ENCODE measurements at regions not wholly inside any gene's neighbourhood (a gene's known extent, or its start where the extent isn't known, plus 50 kb on each side); places are given as distances from the start of the nearest gene placed in this dataset.

DNA sequence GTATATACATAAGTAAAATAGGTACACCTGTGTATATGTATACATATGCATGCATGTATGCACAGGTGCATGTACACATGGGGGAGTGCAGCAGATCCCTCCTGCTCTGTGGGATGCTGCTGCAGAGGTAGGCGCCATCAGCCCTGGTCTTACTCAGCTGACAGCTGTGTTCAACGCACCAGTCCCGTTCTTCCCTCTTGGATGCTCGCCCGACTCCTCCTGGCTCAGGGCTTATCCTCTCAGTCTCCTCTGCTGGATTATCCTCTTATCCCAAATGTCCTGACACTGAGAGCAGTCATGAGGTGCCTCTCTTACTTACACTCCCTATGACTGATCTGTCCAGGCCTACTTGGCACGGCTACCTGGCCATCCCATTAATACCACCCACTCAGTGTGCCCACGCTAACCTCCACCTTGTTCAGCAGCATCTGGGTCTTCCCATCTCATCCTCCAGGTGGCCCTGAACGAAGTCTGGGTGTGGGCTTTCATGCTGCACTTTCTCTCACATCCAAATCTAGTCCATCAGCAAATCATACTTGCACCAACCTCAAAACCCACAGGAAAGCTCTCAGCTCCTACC lies 357.1 kb downstream of the TCERG1L start:
- no peak for DNase-seq (ENCODE audit: low read depth in 1 of 2, low spot score in 1 of 2)

- no peak for DNase-seq (ENCODE audit: low read depth in 1 of 2, low spot score in 1 of 2)
Observed at GRCh38 chr10:130956251-130956650, 355.3 kb downstream of the TCERG1L start.

GRCh38 chr10:130957423-130957822 lies 354.1 kb downstream of the TCERG1L start:
- no peak for DNase-seq (ENCODE audit: low read depth in 1 of 2, low spot score in 1 of 2)

DNA sequence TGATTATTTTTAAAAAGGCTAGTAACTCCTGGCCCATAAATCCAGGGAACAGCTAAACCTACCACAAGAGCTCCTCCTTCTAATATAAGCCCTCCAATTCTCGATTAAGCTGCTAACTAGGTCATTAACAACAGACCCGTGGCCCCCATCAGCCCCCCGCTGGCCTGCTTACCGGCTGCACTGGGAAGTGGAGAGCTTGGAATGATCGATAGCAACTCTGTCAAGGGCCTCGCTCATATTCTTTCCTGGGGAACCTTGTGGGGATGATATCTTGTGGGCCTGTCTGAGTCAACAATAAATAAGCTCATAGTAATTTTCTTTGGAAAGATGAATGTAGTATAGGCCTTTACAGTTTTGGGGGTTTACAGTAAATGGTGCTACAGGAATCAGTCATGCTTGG lies 353.5 kb downstream of the TCERG1L start:
- DNase-seq (ENCODE audit: low read depth in 1 of 2, low spot score in 1 of 2): no peak

GRCh38 chr10:130958981-130959751 lies 352.4 kb downstream of the TCERG1L start:
- DNase-seq (ENCODE audit: low read depth in 1 of 2, low spot score in 1 of 2): no peak

DNA sequence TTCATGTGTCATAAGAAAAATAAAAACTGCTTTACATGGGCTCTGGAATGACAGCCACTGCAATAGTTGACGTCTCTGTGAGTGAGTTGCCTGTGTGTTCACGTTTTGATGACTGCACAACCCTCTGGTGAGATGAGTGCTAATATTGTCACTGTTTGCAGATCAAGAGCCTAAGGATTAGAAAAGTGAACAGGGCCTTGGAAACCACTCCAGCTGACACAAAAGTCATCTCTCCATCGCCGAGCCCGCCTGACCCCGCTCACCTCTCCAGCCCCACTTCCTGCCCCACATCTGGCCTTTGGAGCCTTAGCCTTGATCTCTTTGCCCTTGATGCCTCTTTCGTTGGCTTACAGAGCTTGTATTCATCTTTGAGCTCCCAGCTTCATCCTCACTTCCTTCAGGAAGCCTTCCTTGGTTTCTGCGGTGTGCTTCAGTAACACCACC lies 351.7 kb downstream of the TCERG1L start:
- DNase-seq (ENCODE audit: low read depth in 1 of 2, low spot score in 1 of 2): no peak

DNA sequence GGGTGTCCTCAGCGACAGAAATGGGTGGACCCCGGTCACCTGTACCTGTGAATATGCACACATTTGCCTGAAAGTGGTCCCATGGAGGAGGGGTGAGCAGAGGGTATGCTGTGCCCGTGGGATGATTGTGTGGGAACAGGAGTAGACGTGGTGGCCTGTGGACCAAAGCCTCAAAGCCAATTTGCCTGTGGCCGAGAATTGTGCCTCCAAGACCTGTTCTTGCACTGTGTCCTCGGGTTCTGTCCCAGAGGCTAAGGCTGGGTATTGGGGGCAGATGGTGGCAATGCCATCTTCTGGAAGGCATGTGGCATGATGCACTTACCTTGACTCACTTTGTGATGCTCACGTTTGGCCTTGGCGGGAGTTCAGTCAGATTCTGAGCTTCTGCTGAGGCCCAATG lies 351.0 kb downstream of the TCERG1L start:
- no peak for DNase-seq (ENCODE audit: low read depth in 1 of 2, low spot score in 1 of 2)

DNA sequence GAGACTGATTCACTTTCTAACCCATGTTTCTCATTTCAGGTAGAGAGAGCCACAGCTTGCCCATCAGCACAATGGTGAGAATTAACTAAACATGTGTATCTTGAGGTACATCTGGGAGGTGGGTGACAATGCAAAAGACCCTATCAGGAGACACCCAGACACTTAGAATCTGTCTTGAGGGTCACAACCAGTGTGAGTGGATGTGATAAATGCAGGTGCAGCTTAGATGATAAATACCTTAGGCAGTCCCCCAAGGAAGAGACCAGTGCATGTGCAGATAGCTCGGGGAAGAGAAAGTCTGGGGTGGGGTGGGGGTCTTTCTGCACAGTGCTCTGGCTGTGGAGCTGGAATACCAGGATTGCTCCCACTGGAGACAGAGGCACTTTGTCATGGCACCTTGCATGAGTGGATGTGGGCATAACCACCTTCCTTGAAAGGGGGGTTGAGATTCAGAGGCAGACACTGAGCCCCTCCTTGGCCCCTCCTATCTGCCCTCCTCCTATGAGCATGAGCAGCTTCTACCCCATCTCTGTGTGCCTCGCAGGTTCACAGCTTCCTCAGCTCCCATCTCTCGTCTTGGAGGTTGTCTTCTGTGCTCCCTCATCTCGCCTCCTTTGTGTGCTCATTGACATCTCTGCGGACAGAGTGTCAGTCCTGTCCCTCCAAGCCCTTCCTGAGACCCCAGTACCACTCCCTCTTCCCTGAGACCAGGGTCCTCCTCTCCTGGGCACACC lies 349.8 kb downstream of the TCERG1L start:
- no peak for DNase-seq (ENCODE audit: low read depth in 1 of 2, low spot score in 1 of 2)

DNA sequence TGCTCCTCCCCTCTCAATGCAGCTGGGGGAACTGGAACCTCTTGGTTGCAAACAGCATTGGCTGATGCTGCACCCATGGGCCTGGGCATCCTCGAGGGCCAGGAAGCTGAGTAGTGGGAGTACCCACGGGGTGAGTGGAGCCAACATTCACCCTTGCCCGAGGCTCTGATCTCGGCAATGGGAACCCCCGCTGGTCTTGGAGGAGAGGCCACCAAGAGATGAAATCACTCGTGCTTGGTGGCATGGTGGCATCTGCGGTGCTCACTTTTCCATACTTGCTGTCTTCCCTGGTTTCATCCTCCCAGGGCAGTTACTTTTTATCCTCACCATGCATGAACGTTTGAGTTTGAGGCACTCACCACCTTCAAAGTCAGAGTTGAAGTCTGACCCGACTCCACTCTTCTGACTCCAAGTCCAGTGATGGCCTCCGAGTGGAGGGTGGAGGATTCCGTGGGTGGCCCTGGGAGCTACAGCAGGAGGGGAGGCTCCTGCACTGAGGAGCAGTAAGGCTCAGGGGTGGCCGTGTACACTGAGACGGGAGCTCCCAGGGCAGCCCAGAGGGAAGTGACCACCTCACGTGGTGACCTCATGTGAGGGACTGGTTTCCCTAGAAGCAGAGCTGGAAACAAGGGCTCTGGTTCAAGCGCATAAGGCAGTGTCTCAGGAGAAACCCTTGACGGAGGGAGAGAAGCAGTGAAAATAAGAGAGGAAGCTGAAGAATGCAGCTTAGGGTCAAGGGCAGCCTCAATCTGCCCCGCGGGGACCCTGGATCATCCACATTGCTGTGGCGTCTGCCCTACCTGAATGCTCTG lies 349.1 kb downstream of the TCERG1L start:
- DNase-seq (ENCODE audit: low read depth in 1 of 2, low spot score in 1 of 2): no peak

GRCh38 chr10:130963052-130963393 lies 348.5 kb downstream of the TCERG1L start:
- DNase-seq (ENCODE audit: low read depth in 1 of 2, low spot score in 1 of 2): no peak

DNA sequence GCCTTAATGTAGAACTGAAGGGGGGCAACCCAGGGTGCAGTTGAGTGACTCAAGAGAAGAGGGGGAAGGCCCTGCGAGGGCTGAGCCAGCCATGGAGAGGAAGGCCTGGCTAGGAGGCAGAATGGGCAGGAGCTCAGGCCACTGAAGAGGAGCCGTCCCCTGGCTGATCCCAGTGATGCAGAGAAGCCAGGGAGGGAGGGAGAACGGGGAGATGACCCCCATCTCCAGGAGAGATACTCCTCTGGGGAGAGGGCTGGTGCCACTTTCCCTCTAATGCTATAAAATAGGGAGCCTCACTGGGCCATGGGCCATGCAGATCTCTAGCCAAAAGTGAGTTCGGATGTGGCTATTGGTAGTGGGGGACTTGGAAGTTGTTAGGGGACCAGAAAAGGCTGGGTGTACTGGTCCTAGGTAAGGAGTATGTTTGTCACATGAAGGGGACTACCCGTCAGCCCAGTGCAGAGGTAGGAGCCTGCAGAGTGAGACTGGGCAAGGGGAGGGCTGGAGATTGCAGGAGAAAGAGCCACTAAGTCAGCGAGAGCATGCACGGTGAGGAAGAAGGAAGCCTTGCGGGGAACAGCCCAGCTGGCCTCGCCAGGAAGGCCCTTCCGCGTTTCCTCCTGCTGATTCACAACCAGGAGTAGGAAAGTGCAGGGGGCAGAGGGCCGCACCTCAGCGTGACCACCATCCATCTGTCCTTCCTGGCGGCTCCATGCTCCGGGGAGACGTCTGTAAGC lies 347.6 kb downstream of the TCERG1L start:
- no peak for DNase-seq (ENCODE audit: low read depth in 1 of 2, low spot score in 1 of 2)

DNA sequence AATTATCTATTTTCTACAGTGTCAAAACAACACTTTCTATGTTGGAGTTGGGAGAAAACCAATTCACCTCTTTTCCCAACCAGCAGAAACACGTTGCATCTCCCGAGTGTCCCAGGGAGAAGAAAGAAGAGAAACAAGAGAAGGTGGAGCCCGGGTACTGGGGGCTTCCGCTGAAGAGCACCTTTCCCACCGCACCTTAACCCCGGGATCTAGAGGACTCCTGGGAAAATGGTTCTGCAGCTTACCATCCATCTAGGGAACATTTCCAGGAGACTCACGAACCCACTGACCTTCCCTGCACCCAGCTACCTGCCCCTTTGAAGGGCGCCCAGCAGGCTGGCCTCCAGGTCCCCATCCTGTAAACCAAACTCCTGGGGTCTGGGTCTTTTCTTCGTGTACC lies 346.8 kb downstream of the TCERG1L start:
- DNase-seq (ENCODE audit: low read depth in 1 of 2, low spot score in 1 of 2): no peak

DNA sequence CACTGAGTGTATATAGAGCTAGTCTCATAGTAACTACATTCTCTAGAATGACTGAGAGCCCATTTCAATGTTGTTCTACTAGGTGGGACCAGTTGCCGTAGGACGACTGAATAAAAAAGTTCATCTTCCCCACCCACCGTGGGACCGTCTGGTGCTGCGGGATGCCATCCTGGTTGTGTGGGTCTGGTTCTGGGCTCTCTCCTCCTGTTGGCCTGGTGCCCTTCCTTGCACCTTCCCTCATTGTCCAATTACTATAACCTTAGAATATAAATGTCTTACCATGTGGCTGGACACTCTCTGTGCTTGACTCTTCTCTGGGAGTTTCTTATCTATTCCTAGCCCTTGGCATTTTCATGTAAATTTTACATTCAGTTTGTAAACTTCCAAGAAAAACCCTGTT lies 344.4 kb downstream of the TCERG1L start:
- no peak for DNase-seq (ENCODE audit: low read depth in 1 of 2, low spot score in 1 of 2)

DNA sequence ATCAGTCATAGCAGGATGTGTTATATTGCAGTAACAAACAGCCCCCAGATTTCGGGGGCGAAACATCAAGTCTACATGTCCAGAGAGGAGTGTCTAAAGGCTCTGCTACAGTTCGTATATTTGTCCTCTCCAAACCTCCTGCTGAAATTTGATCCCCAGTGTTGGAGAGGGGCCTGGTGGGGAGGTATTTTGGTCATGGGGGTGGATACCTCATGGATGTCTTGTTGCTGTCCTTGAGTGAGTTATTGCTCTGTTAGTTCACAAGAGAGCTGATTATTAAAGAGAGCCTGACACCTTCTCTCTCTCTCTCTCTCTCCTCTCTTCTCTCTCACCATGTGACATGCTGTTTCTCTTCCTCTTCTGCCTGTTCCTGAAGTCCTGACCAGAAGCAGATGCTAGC lies 343.7 kb downstream of the TCERG1L start:
- DNase-seq (ENCODE audit: low read depth in 1 of 2, low spot score in 1 of 2): no peak

GRCh38 chr10:130968511-130968910 lies 343.0 kb downstream of the TCERG1L start:
- DNase-seq (ENCODE audit: low read depth in 1 of 2, low spot score in 1 of 2): no peak

- DNase-seq (ENCODE audit: low read depth in 1 of 2, low spot score in 1 of 2): no peak
Observed at GRCh38 chr10:130968964-130969363, 342.6 kb downstream of the TCERG1L start.

GRCh38 chr10:130969700-130970099 lies 341.8 kb downstream of the TCERG1L start:
- DNase-seq (ENCODE audit: low read depth in 1 of 2, low spot score in 1 of 2): no peak

- no peak for DNase-seq (ENCODE audit: low read depth in 1 of 2, low spot score in 1 of 2)
Observed at GRCh38 chr10:130970341-130971122, 341.0 kb downstream of the TCERG1L start.

- no peak for DNase-seq (ENCODE audit: low read depth in 1 of 2, low spot score in 1 of 2)
Observed at GRCh38 chr10:130971123-130971435, 340.4 kb downstream of the TCERG1L start.

DNA sequence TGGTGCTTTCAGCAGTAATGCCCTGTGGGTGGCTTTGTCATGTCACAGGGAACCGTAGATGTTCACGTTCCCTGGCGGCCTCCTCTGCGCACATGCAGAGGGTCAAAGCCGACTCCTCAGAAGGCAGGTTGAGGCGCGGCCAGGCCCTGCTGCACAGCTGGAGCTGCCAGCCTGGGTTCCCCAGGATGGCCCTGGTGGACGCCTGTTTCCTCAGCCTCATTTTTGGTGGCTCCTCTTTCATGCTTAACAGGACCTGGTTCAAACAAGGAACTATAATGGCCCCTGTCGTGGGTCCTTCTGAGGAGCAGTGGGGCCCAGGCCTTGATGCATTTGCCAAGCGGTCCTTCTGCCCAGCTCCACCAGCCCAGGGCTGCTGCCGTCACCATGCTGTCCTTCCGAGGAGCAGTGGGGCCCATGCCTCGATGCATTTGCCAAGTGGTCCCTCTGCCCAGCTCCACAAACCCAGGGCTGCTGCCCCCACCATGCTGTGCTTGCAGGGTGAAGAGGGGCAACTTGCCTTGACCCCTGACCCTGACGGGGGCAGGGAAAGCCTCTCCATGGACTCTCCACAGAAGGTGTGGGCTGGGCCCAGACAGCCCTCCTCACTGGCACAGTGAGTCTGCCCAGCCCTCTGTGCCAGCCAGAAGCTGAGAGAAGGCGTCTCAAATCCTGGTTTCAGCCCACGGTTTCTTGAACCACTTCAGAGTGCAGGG lies 338.2 kb downstream of the TCERG1L start:
- no peak for DNase-seq (ENCODE audit: low read depth in 1 of 2, low spot score in 1 of 2)
